ENCODE measurements at regions not wholly inside any gene's neighbourhood (a gene's known extent, or its start where the extent isn't known, plus 50 kb on each side); places are given as distances from the start of the nearest gene placed in this dataset.

GRCh38 chr1:209051570-209051969 lies 531.9 kb upstream of the CAMK1G start:
- Mint-ChIP-seq H3K4me3 (no peak overlapping the region), H3K4me1 (ENCODE audit: low read depth) (no peaks in the 10 kb centered on the region), H3K9me3 (peaks cover under 1% of the 10 kb centered on the region), H3K27ac (no peak overlapping the region), H3K36me3 (ENCODE audit: low read depth) (no peaks in the 10 kb centered on the region), H3K27me3 (peaks cover 26% of the 10 kb centered on the region)
- Histone ChIP-seq H3K27ac (ENCODE audit: low read depth in 1 of 2, low read length in 2 of 2) (no peak overlapping the region), H3K4me1 (ENCODE audit: insufficient read depth, low read length) (no peaks in the 10 kb centered on the region), H3K36me3 (ENCODE audit: insufficient read depth, low read length) (no peaks in the 10 kb centered on the region), H3K27me3 (ENCODE audit: control insufficient read depth in 1 of 2, insufficient read depth in 2 of 2, low read length in 2 of 2) (peaks cover 2 to 4% of the 10 kb centered on the region in 2 experiments), H3K4me3 (ENCODE audit: low read length) (no peak overlapping the region), H3K9me3 (ENCODE audit: control insufficient read depth in 1 of 2, insufficient read depth in 1 of 2, low read length in 2 of 2) (peaks cover 0 to 10% of the 10 kb centered on the region in 2 experiments)
- intact Hi-C loops (cut with DNase I, micrococcal nuclease), result no loop called here
- ATAC-seq (ENCODE audit: poor library complexity), result no peak
- POLR2A ChIA-PET, result no interaction called here
- TF ChIP-seq CTCF (IDR thresholded peaks at IDR 0.05), result no peak
- CTCF ChIA-PET, result no interaction called here
- no peak for DNase-seq

GRCh38 chr1:209053587-209053986 lies 529.9 kb upstream of the CAMK1G start:
- no peak overlapping the region for H3K4me3 ChIP-seq (ENCODE audit: low read length)
- Mint-ChIP-seq H3K4me3 (no peak overlapping the region), H3K9me3 (peaks cover 4% of the 10 kb centered on the region), H3K4me1 (ENCODE audit: low read depth) (no peaks in the 10 kb centered on the region), H3K27ac (no peak overlapping the region), H3K27me3 (peaks cover 23% of the 10 kb centered on the region), H3K36me3 (ENCODE audit: low read depth) (no peaks in the 10 kb centered on the region)
- intact Hi-C loops (cut with DNase I, micrococcal nuclease), result no loop called here
- ATAC-seq (ENCODE audit: poor library complexity), result no peak
- ChIA-PET CTCF (no interaction called here), POLR2A (no interaction called here)
- no peaks in the 10 kb centered on the region for H3K36me3 ChIP-seq (ENCODE audit: insufficient read depth, low read length)
- peaks cover 2 to 4% of the 10 kb centered on the region in 2 experiments for H3K27me3 ChIP-seq (ENCODE audit: control insufficient read depth in 1 of 2, insufficient read depth in 2 of 2, low read length in 2 of 2)
- H3K9me3 ChIP-seq (ENCODE audit: control insufficient read depth in 1 of 2, insufficient read depth in 1 of 2, low read length in 2 of 2), result peaks cover 0 to 10% of the 10 kb centered on the region in 2 experiments
- DNase-seq, result no peak
- H3K27ac ChIP-seq (ENCODE audit: low read depth in 1 of 2, low read length in 2 of 2), result no peak overlapping the region
- no peak for TF ChIP-seq CTCF (IDR thresholded peaks at IDR 0.05)
- H3K4me1 ChIP-seq (ENCODE audit: insufficient read depth, low read length), result no peaks in the 10 kb centered on the region

GRCh38 chr1:209057083-209057482 lies 526.4 kb upstream of the CAMK1G start:
- no peaks in the 10 kb centered on the region for H3K9me3 ChIP-seq (ENCODE audit: control insufficient read depth in 1 of 2, insufficient read depth in 1 of 2, low read length in 2 of 2)
- TF ChIP-seq CTCF (IDR thresholded peaks at IDR 0.05), result no peak
- H3K27me3 ChIP-seq (ENCODE audit: control insufficient read depth in 1 of 2, insufficient read depth in 2 of 2, low read length in 2 of 2), result no peaks in the 10 kb centered on the region
- Mint-ChIP-seq H3K9me3 (peaks cover 4% of the 10 kb centered on the region), H3K4me1 (ENCODE audit: low read depth) (no peaks in the 10 kb centered on the region), H3K4me3 (no peak overlapping the region), H3K27ac (no peak overlapping the region), H3K27me3 (peaks cover 9% of the 10 kb centered on the region), H3K36me3 (ENCODE audit: low read depth) (no peaks in the 10 kb centered on the region)
- H3K36me3 ChIP-seq (ENCODE audit: insufficient read depth, low read length), result no peaks in the 10 kb centered on the region
- no peak overlapping the region for H3K4me3 ChIP-seq (ENCODE audit: low read length)
- no peak for DNase-seq
- POLR2A ChIA-PET, result no interaction called here
- CTCF ChIA-PET, result no interaction called here
- intact Hi-C loops (cut with DNase I, micrococcal nuclease), result no loop called here
- ATAC-seq (ENCODE audit: poor library complexity), result no peak
- H3K4me1 ChIP-seq (ENCODE audit: insufficient read depth, low read length), result no peaks in the 10 kb centered on the region
- no peak overlapping the region for H3K27ac ChIP-seq (ENCODE audit: low read depth in 1 of 2, low read length in 2 of 2)
